KMS-11 (cell line): ENCODE measurements at regions not wholly inside any gene's neighbourhood (a gene's known extent, or its start where the extent isn't known, plus 50 kb on each side); places are given as distances from the start of the nearest gene placed in this dataset.

Experiments used
- H2AFZ ChIP-seq: fragments of 200-600 bp; sonication (generic); 2 replicates; pipeline ENCODE4 v1.6.1; 2016; ENCODE audit warnings: antibody characterized with exemption, mixed run types, low read depth
- H3K27ac ChIP-seq: fragments of 200-600 bp; sonication (generic); 2 replicates; pipeline ENCODE4 v1.6.1; 2016; ENCODE audit warnings: mild to moderate bottlenecking, mixed run types
- H3K27me3 ChIP-seq: fragments of 200-600 bp; sonication (generic); 2 replicates; pipeline ENCODE4 v1.6.1; 2017; ENCODE audit warnings: mild to moderate bottlenecking, low read depth, mixed run types, moderate library complexity; ENCODE audit not compliant: insufficient read depth
- H3K36me3 ChIP-seq: fragments of 200-600 bp; sonication (generic); 2 replicates; pipeline ENCODE4 v1.6.1; 2017; ENCODE audit warnings: mild to moderate bottlenecking, mixed run types; ENCODE audit not compliant: insufficient read depth
- H3K4me1 ChIP-seq: fragments of 200-600 bp; sonication (generic); 2 replicates; pipeline ENCODE4 v1.6.1; 2016; ENCODE audit warnings: mild to moderate bottlenecking, low read depth, mixed run types; ENCODE audit not compliant: poor library complexity, severe bottlenecking
- H3K4me2 ChIP-seq: fragments of 200-600 bp; sonication (generic); 2 replicates; pipeline ENCODE4 v1.7.0; 2016; ENCODE audit warnings: mild to moderate bottlenecking, mixed run types
- H3K4me3 ChIP-seq: fragments of 200-600 bp; sonication (generic); IDR thresholded peaks from 2 replicates; pipeline ENCODE4 v1.6.1; 2017; ENCODE audit warnings: low read depth, low read length, mixed read lengths; ENCODE audit not compliant: insufficient read depth
- H3K79me2 ChIP-seq: fragments of 200-600 bp; sonication (generic); 2 replicates; pipeline ENCODE4 v1.6.1; 2016; ENCODE audit warnings: low read depth, mixed run types; ENCODE audit not compliant: insufficient read depth
- H3K9ac ChIP-seq: fragments of 200-600 bp; sonication (generic); 2 replicates; pipeline ENCODE4 v1.6.1; 2016; ENCODE audit warnings: mild to moderate bottlenecking, mixed run types
- H4K20me1 ChIP-seq: fragments of 200-600 bp; sonication (generic); 2 replicates; pipeline ENCODE4 v1.6.1; 2016; ENCODE audit warnings: mild to moderate bottlenecking, mixed run types; ENCODE audit not compliant: insufficient read depth
- CTCF ChIP-seq: fragments of 200-600 bp; sonication (generic); conservative IDR thresholded peaks from 2 replicates; pipeline ENCODE4 v1.6.1; 2017; ENCODE audit warnings: low read depth, mild to moderate bottlenecking, antibody characterized with exemption, low read length, moderate library complexity, mixed read lengths

DNA sequence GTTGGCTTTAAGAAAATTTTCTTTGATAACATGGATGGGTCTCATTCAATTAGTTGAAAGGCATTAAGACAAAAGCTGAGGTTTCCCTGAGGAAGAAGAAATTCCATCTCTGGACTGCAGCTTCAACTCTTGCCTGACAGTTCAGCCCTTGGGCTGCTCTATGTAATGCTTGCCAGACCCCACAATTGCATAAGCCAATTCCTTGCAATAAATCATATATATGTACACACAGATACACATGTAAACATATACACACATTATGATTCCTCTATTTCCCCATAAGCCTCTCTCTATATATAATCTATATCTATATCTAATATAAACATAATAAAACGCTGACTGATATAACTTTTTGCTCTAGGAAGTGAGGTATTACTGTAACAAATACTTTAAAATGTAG lies 301.5 kb upstream of the PRMT6 start:
- no peak overlapping the region for H3K27ac ChIP-seq
- no peak overlapping the region for H3K4me3 ChIP-seq
- TF ChIP-seq CTCF: no peak
- no peaks in the 10 kb centered on the region for H3K36me3 ChIP-seq
- no peaks in the 10 kb centered on the region for H3K27me3 ChIP-seq
- H3K4me1 ChIP-seq: no peaks in the 10 kb centered on the region
- no peak overlapping the region for H3K9ac ChIP-seq
- H4K20me1 ChIP-seq: no peaks in the 10 kb centered on the region
- H2AFZ ChIP-seq: no peak overlapping the region
- H3K4me2 ChIP-seq: no peak overlapping the region
- no peaks in the 10 kb centered on the region for H3K79me2 ChIP-seq

DNA sequence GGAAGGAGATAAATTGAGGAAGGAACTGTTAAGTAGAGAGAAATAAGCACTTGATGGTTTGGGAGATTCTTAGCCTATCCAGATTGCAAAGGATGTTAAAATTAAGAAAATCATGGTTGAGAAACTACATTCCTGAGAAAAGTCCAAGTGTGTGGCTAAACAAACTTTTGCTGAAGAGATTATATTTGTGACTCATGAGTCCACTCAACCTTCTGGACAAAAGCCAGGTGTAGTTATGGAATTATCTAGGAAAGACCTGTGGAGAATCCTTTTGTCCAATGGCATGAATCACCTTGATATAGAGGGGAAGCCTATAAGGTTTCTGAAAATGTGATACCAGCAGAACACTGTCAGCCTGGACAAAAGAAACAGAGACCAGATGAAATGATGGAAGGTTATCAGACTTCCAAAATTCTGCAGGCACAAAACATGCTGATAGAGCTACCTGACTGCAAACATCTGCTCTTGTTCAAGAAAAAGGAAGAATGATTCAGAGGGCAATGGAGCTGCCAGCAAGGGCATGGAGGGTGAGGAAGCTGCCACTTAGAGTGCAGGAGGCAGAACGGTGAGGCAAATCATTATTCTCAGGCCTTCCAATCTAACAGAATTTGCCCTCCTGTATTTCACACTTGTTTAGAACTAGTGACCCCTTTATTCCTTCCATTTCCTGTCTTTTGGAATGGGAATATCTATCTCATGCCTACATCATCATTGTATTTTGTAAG lies 300.6 kb upstream of the PRMT6 start:
- H3K4me2 ChIP-seq: no peak overlapping the region
- H4K20me1 ChIP-seq: no peaks in the 10 kb centered on the region
- no peak for TF ChIP-seq CTCF
- H3K9ac ChIP-seq: no peak overlapping the region
- no peaks in the 10 kb centered on the region for H3K27me3 ChIP-seq
- no peaks in the 10 kb centered on the region for H3K79me2 ChIP-seq
- H3K27ac ChIP-seq: no peak overlapping the region
- no peak overlapping the region for H2AFZ ChIP-seq
- H3K4me3 ChIP-seq: no peak overlapping the region
- H3K36me3 ChIP-seq: no peaks in the 10 kb centered on the region
- H3K4me1 ChIP-seq: no peaks in the 10 kb centered on the region

GRCh38 chr1:106756752-106757151 lies 299.7 kb upstream of the PRMT6 start:
- Histone ChIP-seq H2AFZ (no peak overlapping the region), H3K36me3 (no peaks in the 10 kb centered on the region), H3K4me2 (no peak overlapping the region), H3K27me3 (no peaks in the 10 kb centered on the region), H3K4me1 (no peaks in the 10 kb centered on the region), H3K27ac (no peak overlapping the region), H3K79me2 (no peaks in the 10 kb centered on the region), H3K9ac (no peak overlapping the region), H4K20me1 (no peaks in the 10 kb centered on the region), H3K4me3 (no peak overlapping the region)
- TF ChIP-seq CTCF: no peak

DNA sequence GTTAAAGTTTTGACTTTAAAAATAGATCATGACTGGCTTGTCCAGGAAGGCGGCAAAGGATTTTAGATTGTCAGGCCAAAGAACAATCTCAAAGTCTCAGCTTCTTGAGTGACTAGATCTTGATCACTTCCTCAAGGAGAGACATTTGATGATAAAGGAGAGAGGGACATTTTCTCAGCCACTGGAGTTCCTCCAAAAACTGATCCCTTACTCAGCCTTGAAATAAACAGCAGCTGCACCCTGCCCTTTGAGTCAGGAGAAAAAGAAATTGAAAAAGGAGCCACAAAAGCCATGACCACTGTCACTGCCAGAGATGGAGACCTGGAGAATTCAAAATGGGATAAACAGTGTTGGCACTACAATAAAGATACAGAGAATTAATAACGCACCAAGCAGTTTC lies 288.4 kb upstream of the PRMT6 start:
- Histone ChIP-seq H3K36me3 (no peaks in the 10 kb centered on the region), H3K79me2 (no peaks in the 10 kb centered on the region), H2AFZ (no peak overlapping the region), H3K27ac (no peak overlapping the region), H3K4me3 (no peak overlapping the region), H3K4me2 (no peak overlapping the region), H3K9ac (no peak overlapping the region), H4K20me1 (no peaks in the 10 kb centered on the region), H3K4me1 (no peaks in the 10 kb centered on the region), H3K27me3 (no peaks in the 10 kb centered on the region)
- no peak for TF ChIP-seq CTCF
